IMR-90 (cell line): ENCODE measurements at regions not wholly inside any gene's neighbourhood (a gene's known extent, or its start where the extent isn't known, plus 50 kb on each side); places are given as distances from the start of the nearest gene placed in this dataset.
"Not testable (repeated sequence)": the region's sequence is repeated elsewhere in the genome, so short reads cannot be mapped to it uniquely, and the experiment has no call there.

Experiments
- ATAC-seq: fragments of 200-7000 bp; cut with Tn5 transposase; 2 replicates; pipeline ENCODE4 v1.9.1; 2020; ENCODE audit warnings: low read depth, mild to moderate bottlenecking, moderate library complexity
- BruUV-seq: library from RNA; stranded (reverse); fragments of 400-500 nt; replicated peaks from 2 replicates; lab custom pipeline; 2021; lab: Mats Ljungman, UMichigan
- CTCF ChIA-PET: fragments of 300-600 bp; formaldehyde crosslinking; extraction: SDS; loops from one replicate; lab custom pipeline; 2021; ENCODE audit warnings: antibody characterized with exemption; lab: Yijun Ruan, JAX
- POLR2A ChIA-PET: fragments of 300-600 bp; sonication (Branson Sonifier 250); formaldehyde crosslinking; loops from one replicate; lab custom pipeline; 2022; ENCODE audit warnings: antibody characterized with exemption; ENCODE audit not compliant: unreplicated experiment; lab: Charles Lee
- DNase-seq: peaks from one replicate; pipeline ENCODE4 v3.0.0; 2013
- H2AFZ ChIP-seq: replicated peaks from 2 replicates; pipeline ENCODE3; 2013; ENCODE audit warnings: low read length, mild to moderate bottlenecking; ENCODE audit not compliant: poor library complexity
- H2AK5ac ChIP-seq: 2 replicates; pipeline ENCODE4 v1.6.1; 2013; ENCODE audit warnings: low read depth, low read length, inconsistent platforms
- H2AK9ac ChIP-seq: replicated peaks from 2 replicates; pipeline ENCODE3; 2013; ENCODE audit warnings: mild to moderate bottlenecking, low read depth, low read length, moderate library complexity; ENCODE audit not compliant: poor library complexity
- H2BK120ac ChIP-seq: 2 replicates; pipeline ENCODE4 v1.6.1; 2013; ENCODE audit warnings: low read depth, low read length, inconsistent platforms
- H2BK15ac ChIP-seq: 3 replicates; pipeline ENCODE4 v1.6.1; 2013; ENCODE audit warnings: low read depth, low read length, inconsistent platforms
- H2BK20ac ChIP-seq: 2 replicates; pipeline ENCODE4 v1.6.1; 2013; ENCODE audit warnings: low read depth, mild to moderate bottlenecking, inconsistent platforms, low read length, moderate library complexity
- H2BK5ac ChIP-seq: 2 replicates; pipeline ENCODE4 v1.6.1; 2013; ENCODE audit warnings: mild to moderate bottlenecking, low read depth, low read length, inconsistent platforms; ENCODE audit not compliant: poor library complexity, severe bottlenecking
- H3K14ac ChIP-seq: replicated peaks from 2 replicates; pipeline ENCODE4 v1.6.1; 2013; ENCODE audit warnings: low read depth, low read length, inconsistent platforms
- H3K18ac ChIP-seq: 2 replicates; pipeline ENCODE4 v1.6.1; 2013; ENCODE audit warnings: low read depth, low read length, control low read depth
- H3K23ac ChIP-seq: 2 replicates; pipeline ENCODE4 v1.6.1; 2013; ENCODE audit warnings: low read depth, low read length, inconsistent platforms
- H3K27ac ChIP-seq: 2 replicates; pipeline ENCODE4 v1.5.1; 2013; ENCODE audit warnings: mild to moderate bottlenecking, control low read depth, low read length; ENCODE audit not compliant: insufficient read depth
- H3K27me3 ChIP-seq: 2 replicates; pipeline ENCODE4 v1.6.1; 2013; ENCODE audit warnings: low read length; ENCODE audit not compliant: control insufficient read depth, insufficient read depth
- H3K36me3 ChIP-seq: 2 replicates; pipeline ENCODE4 v1.6.1; 2013; ENCODE audit warnings: low read length, mixed read lengths; ENCODE audit not compliant: control insufficient read depth, insufficient read depth
- H3K4ac ChIP-seq: 2 replicates; pipeline ENCODE4 v1.6.1; 2013; ENCODE audit warnings: low read depth, low read length, inconsistent platforms
- H3K4me1 ChIP-seq: 2 replicates; pipeline ENCODE4 v1.6.1; 2013; ENCODE audit warnings: low read length, mixed read lengths; ENCODE audit not compliant: control insufficient read depth, insufficient read depth
- H3K4me2 ChIP-seq: 2 replicates; pipeline ENCODE4 v1.6.1; 2013; ENCODE audit warnings: low read depth, mild to moderate bottlenecking, control low read depth, low read length, moderate library complexity
- H3K4me3 ChIP-seq: 2 replicates; pipeline ENCODE4 v1.5.1; 2013; ENCODE audit warnings: low read depth, mild to moderate bottlenecking, control low read depth, low read length, moderate library complexity; ENCODE audit not compliant: insufficient read depth
- H3K56ac ChIP-seq: 2 replicates; pipeline ENCODE4 v1.6.1; 2013; ENCODE audit warnings: low read length, inconsistent platforms; ENCODE audit not compliant: insufficient read depth; ENCODE audit errors: extremely low read depth
- H3K79me1 ChIP-seq, 2 experiments: 2 replicates each; pipeline ENCODE4 v1.6.1; 2013; ENCODE audit warnings: low read length in 2 of 2, inconsistent platforms in 1 of 2, low read depth in 1 of 2
- H3K9ac ChIP-seq: 2 replicates; pipeline ENCODE4 v1.6.1; 2013; ENCODE audit warnings: low read depth, low read length, control low read depth
- H3K9me1 ChIP-seq: 2 replicates; pipeline ENCODE4 v1.6.1; 2013; ENCODE audit warnings: low read length, inconsistent platforms; ENCODE audit not compliant: insufficient read depth
- H3K9me3 ChIP-seq: 2 replicates; pipeline ENCODE4 v1.6.1; 2013; ENCODE audit warnings: low read length; ENCODE audit not compliant: control insufficient read depth, insufficient read depth
- H4K20me1 ChIP-seq: 2 replicates; pipeline ENCODE4 v1.6.1; 2013; ENCODE audit warnings: low read length, inconsistent platforms; ENCODE audit not compliant: insufficient read depth
- H4K5ac ChIP-seq: 2 replicates; pipeline ENCODE4 v1.6.1; 2013; ENCODE audit warnings: mild to moderate bottlenecking, low read depth, low read length, control low read depth
- H4K8ac ChIP-seq, 2 experiments: 2 replicates each; pipeline ENCODE4 v1.6.1; 2013; ENCODE audit warnings: low read depth in 2 of 2, low read length in 2 of 2, control low read depth in 1 of 2, inconsistent platforms in 1 of 2
- H4K91ac ChIP-seq: 2 replicates; pipeline ENCODE4 v1.6.1; 2013; ENCODE audit warnings: low read depth, low read length, inconsistent platforms; ENCODE audit not compliant: insufficient read depth
- FOS ChIP-seq: fragments of 150-350 bp; IDR thresholded peaks from 2 replicates; pipeline ENCODE4 v1.6.1; 2016; ENCODE audit warnings: low read depth, low read length
- MXI1 ChIP-seq: IDR thresholded peaks from 2 replicates; pipeline ENCODE4 v1.6.1; 2012; ENCODE audit warnings: low read depth, mild to moderate bottlenecking, low read length, moderate library complexity, borderline replicate concordance
- WGBS, 2 experiments: methylation state at CpG; one replicate each; pipeline versions ENCODE4 v1.1.5 to v1.1.7; 2013; ENCODE audit warnings: missing lambda C conversion rate in 2 of 2; ENCODE audit not compliant: insufficient read length in 1 of 2; ENCODE audit errors: extremely low coverage in 2 of 2; 5-methylcytosine and 5-hydroxymethylcytosine counted together
- dilution Hi-C: fragments of 300-500 bp; cut with HindIII; formaldehyde crosslinking; loops from one replicate; pipeline ENCODE4 v1.14.3; 2018; ENCODE audit warnings: low sequenced_read_pairs; ENCODE audit not compliant: unreplicated experiment
- in situ Hi-C: fragments of 300-500 bp; cut with MboI; formaldehyde crosslinking; loops from 3 replicates; pipeline ENCODE4 v1.14.3; 2019; ENCODE audit warnings: low sequenced_read_pairs, inconsistent platforms, mixed read lengths
- intact Hi-C: fragments of 100-400 bp; cut with micrococcal nuclease; formaldehyde crosslinking; loops from 2 replicates; pipeline ENCODE4 v1.10.0; 2022

GRCh38 chr1:222376791-222377190 is 171.1 kb downstream of the HHIPL2 start:
- H3K79me1 ChIP-seq, CTCF ChIA-PET, H4K20me1 ChIP-seq, H3K4me2 ChIP-seq, H3K9ac ChIP-seq, intact Hi-C loops, H3K36me3 ChIP-seq, H2AFZ ChIP-seq, POLR2A ChIA-PET, H3K9me3 ChIP-seq, H2AK5ac ChIP-seq, H3K27ac ChIP-seq, H3K27me3 ChIP-seq, H2AK9ac ChIP-seq, BruUV-seq, dilution Hi-C loops, H3K4me3 ChIP-seq: not testable (repeated sequence)
- Histone ChIP-seq H3K23ac (0 out of 2 replicates have a peak overlapping the region, but pooled peaks have one; percentile 63), H3K9me1 (peaks cover 18% of the 10 kb centered on the region), H4K8ac (peak overlapping the region; percentile 27 to 48; a peak in 2 of 4 replicates), H3K56ac (0 out of 2 replicates have a peak overlapping the region, but pooled peaks have one; percentile 16), H3K4me1 (peaks cover 23% of the 10 kb centered on the region), H2BK15ac (peak overlapping the region; percentile 87; the same call in 2 of the 3 replicates), H3K14ac (peak overlapping the region; percentile 54), H2BK20ac (peak overlapping the region; percentile 85), H2BK120ac (peak overlapping the region; percentile 87), H4K5ac (peak overlapping the region; percentile 70; the same call in 1 of the 2 replicates), H3K18ac (peak overlapping the region; percentile 39; the same call in 1 of the 2 replicates), H3K4ac (peak overlapping the region; percentile 86), H2BK5ac (peak overlapping the region; percentile 61), H4K91ac (peak overlapping the region; percentile 69; the same call in 1 of the 2 replicates)
- WGBS, 2 experiments: no CpG with 5 or more reads among the region's 1 CpG
- peak; percentile 82 for ATAC-seq
- peak; percentile 60 for DNase-seq
- in situ Hi-C loops: loop anchor here (10.0 kb wide), 1 partner anchor 258 kb away; no protein-coding TSS in a partner anchor
- TF ChIP-seq MXI1: 0 out of 2 replicates have a peak, but pooled peaks have one; percentile 10
- peak; percentile 32; the same call in 1 of the 2 replicates for TF ChIP-seq FOS
